Activated gamma-delta T cell treated with Interleukin-2 at 50 U/mL for 16 hours (primary cell): ENCODE measurements at regions not wholly inside any gene's neighbourhood (a gene's known extent, or its start where the extent isn't known, plus 50 kb on each side); places are given as distances from the start of the nearest gene placed in this dataset.

Experiments used
- DNase-seq: peaks from one replicate; pipeline ENCODE4 v3.0.0-alpha.2; 2020

- no peak for DNase-seq
Measured at GRCh38 chr17:77883213-77883650, 75.3 kb upstream of the TNRC6C start.

GRCh38 chr17:77884019-77884418, 74.5 kb upstream of the TNRC6C start:
- no peak for DNase-seq

GRCh38 chr17:77884967-77885641, 73.4 kb upstream of the TNRC6C start:
- DNase-seq: no peak

DNA sequence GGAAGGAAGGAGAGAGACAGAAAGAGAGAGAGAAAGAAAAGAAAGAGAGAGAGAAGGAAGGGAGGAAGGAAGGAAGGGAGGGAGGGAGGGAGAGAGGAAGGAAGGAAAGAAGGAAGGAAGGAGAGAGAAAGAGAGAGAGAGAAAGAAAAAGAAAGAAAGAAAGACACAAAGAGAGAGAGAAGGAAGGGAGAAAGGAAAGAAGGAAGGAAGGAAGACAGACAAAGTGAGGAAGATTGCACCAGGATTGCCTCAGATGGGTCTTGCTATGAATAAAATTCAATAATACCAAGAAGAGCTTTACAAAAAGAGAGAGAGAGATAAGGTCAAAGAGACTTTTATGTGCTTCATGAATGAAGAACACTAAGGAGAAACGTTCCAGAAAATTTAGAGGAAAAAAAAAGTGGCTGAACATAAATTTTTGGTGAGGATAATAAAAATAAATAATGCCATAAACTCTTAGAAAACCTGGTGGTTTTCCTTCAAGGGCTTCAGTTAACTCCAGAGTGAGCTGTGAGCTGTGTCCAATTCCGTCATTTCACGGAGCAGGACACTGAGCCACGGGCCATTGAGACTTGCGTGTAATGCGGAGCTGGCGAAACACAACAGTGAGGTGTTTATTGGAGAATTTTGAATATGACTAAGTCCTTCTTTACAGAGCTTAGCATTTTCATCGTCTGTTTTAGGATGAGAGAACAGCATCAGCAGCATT, 72.7 kb upstream of the TNRC6C start:
- DNase-seq: no peak

- no peak for DNase-seq
Measured at GRCh38 chr17:77886387-77886728, 72.1 kb upstream of the TNRC6C start.

- no peak for DNase-seq
Measured at GRCh38 chr17:77887110-77887463, 71.4 kb upstream of the TNRC6C start.

DNA sequence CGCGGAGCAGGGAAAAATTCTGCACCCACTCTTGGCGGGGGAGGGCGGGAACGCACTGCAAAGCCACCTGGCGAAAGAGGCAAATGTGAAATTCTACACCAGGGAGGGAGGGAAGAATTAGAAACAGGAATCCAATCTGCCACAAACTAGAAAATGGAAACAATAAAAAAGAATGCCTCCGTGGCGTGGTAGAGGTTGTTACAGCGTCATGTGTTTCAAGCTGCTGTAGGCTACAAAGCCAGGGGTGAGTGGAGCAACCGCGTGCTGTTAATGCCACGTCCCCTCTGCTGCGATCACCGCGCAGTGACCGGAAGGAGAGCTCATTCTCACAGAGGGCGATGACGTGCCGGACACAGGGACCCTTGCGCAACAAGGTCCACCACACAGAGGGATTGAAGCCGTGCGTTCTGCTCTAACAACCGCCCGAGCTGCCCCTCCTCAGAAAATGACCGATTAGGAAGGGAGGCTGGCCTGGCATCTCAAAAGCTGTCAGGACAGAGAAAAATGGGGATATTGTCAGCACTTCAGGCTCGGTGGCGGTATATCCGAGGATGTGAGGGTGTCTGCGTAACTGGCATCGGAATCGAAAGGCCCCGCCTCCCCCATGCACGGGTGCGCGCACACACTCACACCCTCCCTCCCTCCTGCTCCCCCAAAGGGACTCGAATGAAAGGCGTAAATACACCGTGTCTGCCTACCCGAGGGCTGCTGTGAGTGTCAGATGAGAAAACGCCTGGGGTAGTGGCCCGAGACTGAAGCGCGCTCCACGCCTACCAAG, 70.8 kb upstream of the TNRC6C start:
- peak; percentile 75 for DNase-seq

GRCh38 chr17:77888242-77889134, 70.0 kb upstream of the TNRC6C start:
- DNase-seq: no peak

- DNase-seq: no peak
Measured at GRCh38 chr17:77889135-77889505, 69.4 kb upstream of the TNRC6C start.

DNA sequence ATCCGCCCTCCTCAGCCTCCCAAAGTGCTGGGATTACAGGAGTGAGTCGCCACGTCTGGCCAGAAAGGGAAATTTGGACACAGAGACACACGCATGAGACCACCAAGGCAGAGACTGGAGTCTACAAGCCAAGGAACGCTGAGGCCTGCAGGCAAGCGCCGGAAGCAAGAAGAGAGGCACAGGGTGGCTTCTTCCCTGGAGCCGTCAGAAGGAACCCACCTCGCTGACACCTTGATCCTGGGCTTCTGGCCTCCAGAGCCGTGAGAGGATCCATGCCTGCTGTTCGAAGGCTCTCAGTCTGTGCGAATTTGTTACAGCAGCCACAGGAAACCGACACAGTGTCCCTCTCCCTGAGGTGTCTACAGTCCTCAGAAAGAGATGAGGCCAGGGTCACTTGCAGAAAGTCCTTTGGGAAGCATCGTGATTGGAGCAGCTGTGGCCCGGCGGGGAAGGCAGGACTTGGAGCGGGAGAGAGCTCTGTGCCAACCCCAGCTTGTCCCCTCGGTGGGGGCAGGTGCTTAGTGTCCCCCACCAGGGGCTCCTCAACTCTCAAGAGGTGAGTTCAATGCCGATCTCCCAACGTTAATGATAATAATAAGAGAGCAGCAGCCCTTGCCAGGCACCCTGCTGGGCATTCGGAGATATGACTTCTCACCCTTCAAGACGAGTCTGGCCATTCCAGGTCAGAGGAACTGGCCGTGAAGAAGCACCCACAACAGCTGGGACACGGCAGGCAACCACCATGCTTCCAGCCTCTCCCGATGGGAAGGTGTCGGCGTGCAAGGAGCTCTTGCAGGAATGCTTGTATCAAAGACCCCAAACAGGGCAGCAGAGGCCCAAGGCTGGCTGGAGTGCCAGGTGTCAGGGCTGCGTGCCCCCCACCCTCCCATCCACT, 68.4 kb upstream of the TNRC6C start:
- no peak for DNase-seq

GRCh38 chr17:77890771-77891170, 67.7 kb upstream of the TNRC6C start:
- DNase-seq: no peak

DNA sequence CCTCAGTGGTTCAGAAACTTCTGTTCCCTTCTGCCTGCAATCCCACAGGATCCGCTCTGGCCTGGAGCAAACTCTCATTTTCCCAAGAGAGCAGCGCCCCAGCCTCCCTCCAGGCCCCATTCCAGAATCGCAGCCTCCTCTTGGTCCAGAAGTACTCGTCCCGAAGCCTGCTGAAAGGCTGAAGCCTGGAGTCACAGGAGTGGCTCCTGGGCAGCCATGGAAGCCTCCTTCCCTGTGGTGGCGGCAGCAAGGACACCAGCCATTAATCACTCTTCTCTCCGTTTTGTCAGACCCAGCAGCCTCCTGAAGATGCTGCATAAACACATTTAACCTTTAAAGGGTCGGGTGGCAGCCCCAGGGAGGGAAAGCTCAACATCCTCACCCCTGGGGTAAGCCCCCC, 66.9 kb upstream of the TNRC6C start:
- no peak for DNase-seq

DNA sequence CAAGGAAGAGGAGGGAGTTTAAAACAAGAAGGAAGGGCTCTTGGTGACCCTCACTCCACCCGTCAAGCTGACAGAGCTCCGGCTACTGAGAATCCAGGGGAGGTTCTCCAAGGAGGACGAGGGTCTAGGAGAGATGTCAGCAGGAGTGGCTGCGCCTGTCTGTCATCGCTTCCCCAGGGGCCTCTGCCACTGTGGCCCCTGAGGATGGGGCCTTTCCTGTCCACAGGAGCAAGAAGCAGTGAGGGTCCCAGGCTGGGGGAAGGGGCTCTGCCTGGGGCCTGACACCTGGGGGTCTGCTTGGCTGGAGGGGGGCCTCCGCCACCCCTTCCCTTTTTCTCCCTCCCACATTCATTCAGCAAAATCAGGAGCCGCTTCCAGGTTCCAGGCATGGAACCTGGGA, 66.5 kb upstream of the TNRC6C start:
- DNase-seq: no peak

DNA sequence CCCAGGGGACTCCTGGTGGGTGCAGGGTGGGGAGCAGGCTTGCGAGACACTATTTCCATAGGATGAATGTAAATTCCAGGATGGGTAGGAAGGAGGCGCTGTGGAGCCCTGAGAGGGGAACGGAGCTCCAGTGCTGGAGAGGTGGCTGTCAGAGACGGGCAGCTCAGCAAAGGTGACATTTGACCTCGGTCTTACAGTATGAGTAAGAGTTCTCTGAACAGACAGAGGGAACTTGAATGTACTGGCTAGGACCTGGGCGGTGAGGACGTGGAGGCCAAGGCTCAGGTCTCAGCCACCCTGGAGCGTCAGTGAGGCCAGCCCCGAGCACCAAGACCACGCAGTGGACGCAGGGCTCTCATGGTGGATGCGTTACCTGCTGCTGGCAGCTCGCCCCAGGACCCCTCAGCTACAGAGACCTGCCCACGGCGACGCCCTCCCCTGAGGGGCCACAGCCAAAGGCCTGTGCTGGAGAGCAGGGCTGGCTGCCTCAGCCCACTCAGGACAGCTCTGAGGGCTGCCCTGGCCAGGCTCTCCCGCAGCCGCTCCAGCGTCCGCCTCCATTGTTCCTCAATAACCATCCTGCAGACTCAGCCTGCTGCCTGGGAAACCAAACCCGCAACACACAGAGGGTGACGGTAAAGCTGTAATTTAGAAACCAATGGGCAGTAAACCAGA, 65.9 kb upstream of the TNRC6C start:
- DNase-seq: no peak

- peak; percentile 42 for DNase-seq
Measured at GRCh38 chr17:77893144-77894044, 65.1 kb upstream of the TNRC6C start.

DNA sequence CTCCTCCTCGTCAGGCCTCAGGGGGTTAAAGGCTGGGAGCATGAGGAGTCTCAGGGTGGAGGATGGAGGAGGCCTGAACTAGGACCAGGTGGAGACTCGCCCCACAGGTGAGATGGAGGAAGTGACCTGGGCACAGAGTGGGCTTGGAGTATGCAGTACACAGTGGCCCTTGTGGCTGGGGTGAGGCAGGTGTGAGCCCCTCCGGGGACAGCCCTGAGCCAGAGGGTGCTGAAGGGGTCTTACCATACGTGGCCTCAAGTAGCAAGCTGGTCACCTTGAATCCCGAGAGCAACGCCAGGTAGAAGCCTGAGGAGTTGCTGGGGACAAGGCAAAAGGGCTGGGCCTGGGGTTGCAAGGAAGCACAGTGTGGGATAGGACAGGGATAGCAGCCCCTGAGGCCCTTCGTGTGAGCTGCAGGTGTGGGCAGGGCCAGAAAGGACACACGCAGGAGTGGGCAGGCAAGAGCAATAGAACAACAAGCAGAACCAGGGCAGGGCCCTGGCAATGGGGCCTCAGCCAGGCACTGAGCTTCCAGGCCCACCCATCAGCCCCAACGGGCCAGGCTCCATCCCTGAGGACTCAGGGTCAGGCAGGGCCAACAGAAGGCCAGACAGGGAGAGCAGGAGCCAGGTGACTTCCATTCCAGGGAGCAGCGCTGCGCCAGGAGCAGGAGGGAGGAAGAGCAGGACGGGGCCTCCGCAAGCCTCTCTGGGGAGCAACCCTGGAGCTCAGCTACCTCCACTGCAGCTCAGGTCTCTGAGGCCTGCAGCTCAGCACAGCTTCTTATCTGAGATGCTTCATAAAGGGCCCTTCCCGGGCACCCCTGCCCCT, 64.2 kb upstream of the TNRC6C start:
- DNase-seq: no peak

GRCh38 chr17:77897741-77898301, 60.7 kb upstream of the TNRC6C start:
- DNase-seq: no peak

GRCh38 chr17:77898521-77899434, 59.7 kb upstream of the TNRC6C start:
- DNase-seq: no peak
